Fibroblast of lung (primary cell): ENCODE measurements at regions not wholly inside any gene's neighbourhood (a gene's known extent, or its start where the extent isn't known, plus 50 kb on each side); places are given as distances from the start of the nearest gene placed in this dataset.

Source experiments
- DNase-seq, 2 donors: peaks; one replicate each; pipeline versions ENCODE4 v3.0.0 to v3.0.0-alpha.2; 2010; ENCODE audit warnings: low read depth in 2 of 2
- H2AFZ ChIP-seq: 2 replicates; pipeline ENCODE4 v1.5.1; 2012; ENCODE audit warnings: low read length, control low read depth, inconsistent platforms
- H3K27ac ChIP-seq: 2 replicates; pipeline ENCODE4 v1.5.1; 2011; ENCODE audit warnings: low read length, control low read depth; ENCODE audit not compliant: insufficient read depth
- H3K27me3 ChIP-seq: 2 replicates; pipeline ENCODE4 v1.5.1; 2011; ENCODE audit warnings: mild to moderate bottlenecking, low read length; ENCODE audit not compliant: control insufficient read depth, insufficient read depth
- H3K36me3 ChIP-seq: 2 replicates; pipeline ENCODE4 v1.5.1; 2011; ENCODE audit warnings: low read length; ENCODE audit not compliant: control insufficient read depth, insufficient read depth
- H3K4me1 ChIP-seq: 2 replicates; pipeline ENCODE4 v1.5.1; 2011; ENCODE audit warnings: low read length; ENCODE audit not compliant: control insufficient read depth, insufficient read depth; ENCODE audit errors: extremely low read depth
- H3K4me2 ChIP-seq: 2 replicates; pipeline ENCODE4 v1.5.1; 2011; ENCODE audit warnings: low read length, control low read depth; ENCODE audit not compliant: insufficient read depth; ENCODE audit errors: extremely low read depth
- H3K4me3 ChIP-seq, 4 experiments: fragments of 200-600 bp in 1 of 4; sonication (generic) in 1 of 4; replicated peaks in 1 of 4; 2 replicates each; pipeline ENCODE4 v1.5.1; 2011 to 2016; ENCODE audit warnings: low read length in 4 of 4, low read depth in 3 of 4, mild to moderate bottlenecking in 3 of 4, control low read depth in 2 of 4, inconsistent platforms in 1 of 4, mixed read lengths in 1 of 4; ENCODE audit not compliant: insufficient read depth in 1 of 4; ENCODE audit errors: control extremely low read depth in 1 of 4
- H3K79me2 ChIP-seq: 2 replicates; pipeline ENCODE4 v1.5.1; 2012; ENCODE audit warnings: mild to moderate bottlenecking, low read length, inconsistent platforms; ENCODE audit not compliant: control insufficient read depth, insufficient read depth
- H3K9ac ChIP-seq: 2 replicates; pipeline ENCODE4 v1.5.1; 2011; ENCODE audit warnings: mild to moderate bottlenecking, low read length, control low read depth; ENCODE audit not compliant: insufficient read depth
- H3K9me3 ChIP-seq: 2 replicates; pipeline ENCODE4 v1.5.1; 2012; ENCODE audit warnings: low read depth, low read length; ENCODE audit not compliant: control insufficient read depth, insufficient read depth
- H4K20me1 ChIP-seq: 2 replicates; pipeline ENCODE4 v1.5.1; 2011; ENCODE audit warnings: low read length; ENCODE audit not compliant: control insufficient read depth, insufficient read depth; ENCODE audit errors: extremely low read depth
- EZH2 ChIP-seq: IDR thresholded peaks from 2 replicates; pipeline ENCODE4 v1.5.1; 2012; ENCODE audit warnings: low read length, control low read depth, mild to moderate bottlenecking; ENCODE audit errors: missing control alignments
- TF ChIP-seq, protein P1 (sequence below), 2 donors: IDR thresholded peaks in 1 of 2; conservative IDR thresholded peaks in 1 of 2; 1 replicate in 1 of 2; 2 replicates in 1 of 2; pipeline ENCODE4 v1.5.1; 2011 to 2012; ENCODE audit warnings: low read length in 2 of 2, control low read depth in 1 of 2, inconsistent platforms in 1 of 2, low read depth in 1 of 2, mild to moderate bottlenecking in 1 of 2

DNA sequence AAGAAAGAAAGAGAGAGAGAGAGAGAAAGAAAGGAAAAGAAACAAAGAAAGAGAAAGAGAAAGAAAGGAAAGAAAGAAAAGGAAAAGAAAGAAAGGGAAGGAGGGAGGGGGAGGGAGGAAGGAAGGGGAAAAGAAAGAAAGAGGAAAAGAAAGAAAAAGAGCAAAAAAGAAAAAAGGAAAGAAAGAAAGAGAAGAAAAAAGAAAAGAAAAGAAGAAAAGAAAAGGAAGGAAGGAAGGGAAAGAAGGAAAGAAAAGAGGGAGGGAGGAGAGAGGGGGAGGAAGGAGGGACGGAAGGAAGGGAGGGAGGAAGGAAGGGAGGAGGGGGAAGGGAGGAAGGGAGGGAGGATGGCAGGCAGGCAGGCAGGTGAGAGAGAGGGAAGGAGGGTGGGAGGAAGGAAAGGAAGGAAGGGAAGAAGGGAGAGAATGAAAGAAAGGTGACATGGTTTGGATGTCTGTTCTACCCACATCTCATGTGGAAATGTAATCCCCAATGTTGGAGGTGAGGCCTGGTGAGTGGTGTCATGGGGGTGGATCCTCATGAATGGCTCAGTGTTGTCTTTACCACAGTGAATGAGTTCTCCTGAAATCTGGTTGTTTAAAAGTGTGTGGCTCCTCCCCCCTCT is 83.0 kb upstream of the DCLK2 start:
- no peak for TF ChIP-seq EZH2
- TF ChIP-seq, protein P1, sequence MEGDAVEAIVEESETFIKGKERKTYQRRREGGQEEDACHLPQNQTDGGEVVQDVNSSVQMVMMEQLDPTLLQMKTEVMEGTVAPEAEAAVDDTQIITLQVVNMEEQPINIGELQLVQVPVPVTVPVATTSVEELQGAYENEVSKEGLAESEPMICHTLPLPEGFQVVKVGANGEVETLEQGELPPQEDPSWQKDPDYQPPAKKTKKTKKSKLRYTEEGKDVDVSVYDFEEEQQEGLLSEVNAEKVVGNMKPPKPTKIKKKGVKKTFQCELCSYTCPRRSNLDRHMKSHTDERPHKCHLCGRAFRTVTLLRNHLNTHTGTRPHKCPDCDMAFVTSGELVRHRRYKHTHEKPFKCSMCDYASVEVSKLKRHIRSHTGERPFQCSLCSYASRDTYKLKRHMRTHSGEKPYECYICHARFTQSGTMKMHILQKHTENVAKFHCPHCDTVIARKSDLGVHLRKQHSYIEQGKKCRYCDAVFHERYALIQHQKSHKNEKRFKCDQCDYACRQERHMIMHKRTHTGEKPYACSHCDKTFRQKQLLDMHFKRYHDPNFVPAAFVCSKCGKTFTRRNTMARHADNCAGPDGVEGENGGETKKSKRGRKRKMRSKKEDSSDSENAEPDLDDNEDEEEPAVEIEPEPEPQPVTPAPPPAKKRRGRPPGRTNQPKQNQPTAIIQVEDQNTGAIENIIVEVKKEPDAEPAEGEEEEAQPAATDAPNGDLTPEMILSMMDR (conservative IDR thresholded peaks at IDR 0.05 in 1 of 2, IDR thresholded peaks at IDR 0.05 in 1 of 2; ENCODE audit: low read depth in 1 of 2, low read length in 2 of 2): no peak
- H3K4me2 ChIP-seq: no peak overlapping the region

DNA sequence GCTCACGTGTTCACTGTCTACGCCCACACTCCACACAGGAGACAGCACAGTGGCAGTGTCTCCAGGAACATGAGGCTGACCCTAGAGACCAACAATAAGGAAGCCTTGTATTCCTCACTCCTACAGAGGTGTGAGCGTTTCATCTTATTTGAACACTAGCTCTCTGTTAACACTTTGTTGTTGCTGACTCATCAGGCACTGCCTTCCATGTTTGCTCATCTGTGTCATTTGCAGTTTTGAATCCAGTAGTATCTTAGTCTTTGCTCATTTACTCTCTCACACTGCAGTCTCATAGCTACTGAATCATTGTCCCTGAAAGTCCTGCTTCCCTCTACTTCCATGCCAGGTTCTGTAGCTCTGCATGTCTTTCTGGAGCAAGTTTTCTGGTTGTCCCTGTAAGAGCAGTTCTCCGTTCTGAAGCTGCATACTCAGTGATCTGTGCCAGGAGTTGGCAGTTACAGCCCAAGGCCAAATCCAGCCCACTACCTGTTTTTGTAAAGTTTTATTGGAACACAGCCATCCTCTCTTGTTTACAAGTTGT is 80.3 kb upstream of the DCLK2 start:
- no peaks in the 10 kb centered on the region for H3K4me1 ChIP-seq
- H3K27me3 ChIP-seq: no peaks in the 10 kb centered on the region
- no peaks in the 10 kb centered on the region for H3K36me3 ChIP-seq
- TF ChIP-seq EZH2: no peak
- TF ChIP-seq, protein P1 (conservative IDR thresholded peaks at IDR 0.05 in 1 of 2, IDR thresholded peaks at IDR 0.05 in 1 of 2; ENCODE audit: low read depth in 1 of 2, low read length in 2 of 2): no peak
- no peak overlapping the region for H3K27ac ChIP-seq
- H3K9ac ChIP-seq: no peak overlapping the region
- no peaks in the 10 kb centered on the region for H4K20me1 ChIP-seq
- H2AFZ ChIP-seq: peak overlapping the region; percentile 81
- no peaks in the 10 kb centered on the region for H3K9me3 ChIP-seq
- peak in 1 of 2 donors; percentile 69 for DNase-seq
- H3K79me2 ChIP-seq: no peaks in the 10 kb centered on the region
- H3K4me3 ChIP-seq: no peak overlapping the region
- H3K4me2 ChIP-seq: no peak overlapping the region

More for the DNA sequence above, 83.0 kb upstream of the DCLK2 start:
- H3K79me2 ChIP-seq: no peaks in the 10 kb centered on the region
- no peaks in the 10 kb centered on the region for H3K36me3 ChIP-seq
- H3K4me3 ChIP-seq: no peak overlapping the region
- no peaks in the 10 kb centered on the region for H4K20me1 ChIP-seq
- H3K4me1 ChIP-seq: no peaks in the 10 kb centered on the region
- no peak overlapping the region for H2AFZ ChIP-seq
- no peaks in the 10 kb centered on the region for H3K9me3 ChIP-seq
- no peak overlapping the region for H3K9ac ChIP-seq
- no peak overlapping the region for H3K27ac ChIP-seq
- H3K27me3 ChIP-seq: no peaks in the 10 kb centered on the region
- DNase-seq: no peak

DNA sequence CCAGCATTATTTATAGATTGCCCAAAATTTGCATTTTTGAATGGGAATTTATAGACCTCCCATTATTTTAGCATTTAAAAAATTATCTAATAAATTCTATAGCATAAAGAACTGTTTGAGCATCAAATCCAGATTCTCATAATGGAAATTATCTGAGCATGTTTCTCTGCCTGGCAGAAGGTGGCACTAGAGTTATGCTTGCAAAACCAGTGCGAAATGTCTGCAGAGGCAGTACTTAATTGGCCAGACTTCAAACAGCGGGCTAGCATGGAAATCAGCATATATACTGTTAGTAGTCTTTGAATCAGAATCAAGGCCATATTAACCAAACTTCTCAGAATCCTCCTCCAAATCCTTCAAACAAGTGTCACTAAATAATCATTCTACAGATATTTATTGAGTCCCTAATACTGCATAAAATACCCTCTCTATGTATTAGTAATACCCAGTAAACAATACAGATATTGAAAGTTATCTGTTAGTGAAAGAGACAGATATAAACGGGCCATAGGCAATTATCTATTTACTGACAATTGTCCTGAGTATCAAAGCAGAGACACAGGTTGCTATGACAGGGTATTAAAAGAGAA is 78.7 kb upstream of the DCLK2 start:
- H2AFZ ChIP-seq: no peak overlapping the region
- TF ChIP-seq, protein P1 (conservative IDR thresholded peaks at IDR 0.05 in 1 of 2, IDR thresholded peaks at IDR 0.05 in 1 of 2; ENCODE audit: low read depth in 1 of 2, low read length in 2 of 2): peak; percentile 82 to 87
- no peak for TF ChIP-seq EZH2
- no peaks in the 10 kb centered on the region for H3K4me1 ChIP-seq
- H3K27ac ChIP-seq: no peak overlapping the region
- no peaks in the 10 kb centered on the region for H3K9me3 ChIP-seq
- DNase-seq: peak; percentile 81 to 87
- no peaks in the 10 kb centered on the region for H4K20me1 ChIP-seq
- no peak overlapping the region for H3K9ac ChIP-seq
- H3K4me2 ChIP-seq: no peak overlapping the region
- H3K79me2 ChIP-seq: no peaks in the 10 kb centered on the region
- no peak overlapping the region for H3K4me3 ChIP-seq
- no peaks in the 10 kb centered on the region for H3K27me3 ChIP-seq
- H3K36me3 ChIP-seq: no peaks in the 10 kb centered on the region
